ENCODE measurements at regions not wholly inside any gene's neighbourhood (a gene's known extent, or its start where the extent isn't known, plus 50 kb on each side); places are given as distances from the start of the nearest gene placed in this dataset.

- ChIA-PET POLR2A (no interaction called here), CTCF (no interaction called here)
- peaks cover 0 to 9% (median 0%) of the 10 kb centered on the region in 5 experiments for H3K27me3 ChIP-seq (replicated peaks in 2 of 5; ENCODE audit: control insufficient read depth in 4 of 5, insufficient read depth in 5 of 5, low read length in 4 of 5)
- WGBS (ENCODE audit: insufficient coverage): no CpG with 5 or more reads among the region's 1 CpG
- H3K4me3 ChIP-seq (ENCODE audit: control insufficient read depth in 1 of 7, extremely low read depth in 1 of 7, insufficient read depth in 4 of 7, low read depth in 2 of 7, low read length in 6 of 7): no peak overlapping the region
- no peaks in the 10 kb centered on the region for H3K4me1 ChIP-seq (ENCODE audit: control extremely low read depth in 1 of 4, control insufficient read depth in 4 of 4, insufficient read depth in 4 of 4, low read length in 3 of 4)
- H3K27ac ChIP-seq (ENCODE audit: insufficient read depth in 1 of 2, low read depth in 1 of 2, low read length in 2 of 2, poor library complexity in 1 of 2, severe bottlenecking in 2 of 2): no peak overlapping the region
- DNase-seq: no peak
- no peaks in the 10 kb centered on the region for H3K36me3 ChIP-seq (ENCODE audit: control insufficient read depth in 4 of 4, insufficient read depth in 4 of 4, low read length in 3 of 4)
- peaks cover 0 to 3% (median 3%) of the 10 kb centered on the region in 5 experiments for H3K9me3 ChIP-seq (ENCODE audit: control extremely low read depth in 1 of 5, control insufficient read depth in 4 of 5, insufficient read depth in 2 of 5, low read depth in 1 of 5, low read length in 4 of 5)
Observed at GRCh38 chr7:22935269-22935668, 78.7 kb downstream of the HYCC1 start.

DNA sequence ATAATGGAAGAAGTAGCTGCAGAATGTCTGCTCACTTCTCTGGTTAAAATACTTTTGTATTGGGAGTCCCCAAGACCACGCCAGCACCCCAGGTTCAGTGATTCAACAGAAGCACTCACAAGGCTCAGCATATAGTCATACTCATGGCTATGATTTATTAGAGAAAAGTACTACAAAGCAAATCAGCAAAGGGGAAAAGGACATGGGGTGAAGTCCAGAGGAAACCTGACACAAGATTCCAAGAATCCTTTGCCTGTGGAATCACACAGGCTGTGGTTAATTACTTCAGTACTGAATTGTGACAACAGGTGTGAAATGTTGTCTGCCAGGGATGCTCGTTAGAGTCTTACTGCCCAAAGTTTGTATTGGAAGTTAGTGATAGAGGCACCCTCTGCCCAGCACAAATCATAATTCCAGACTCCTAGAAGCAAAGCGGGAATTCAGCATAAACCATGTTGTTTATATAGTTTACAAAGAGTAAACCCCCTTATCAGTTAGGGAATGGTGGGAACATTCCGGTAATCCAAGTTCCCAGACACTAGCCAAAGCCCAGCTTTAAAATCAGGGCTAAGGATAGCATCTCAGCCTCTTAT lies 79.4 kb downstream of the HYCC1 start:
- no peak for DNase-seq
- no peak overlapping the region for H3K4me3 ChIP-seq (ENCODE audit: control insufficient read depth in 1 of 7, extremely low read depth in 1 of 7, insufficient read depth in 4 of 7, low read depth in 2 of 7, low read length in 6 of 7)
- no peaks in the 10 kb centered on the region for H3K4me1 ChIP-seq (ENCODE audit: control extremely low read depth in 1 of 4, control insufficient read depth in 4 of 4, insufficient read depth in 4 of 4, low read length in 3 of 4)
- H3K36me3 ChIP-seq (ENCODE audit: control insufficient read depth in 4 of 4, insufficient read depth in 4 of 4, low read length in 3 of 4): no peaks in the 10 kb centered on the region
- ChIA-PET POLR2A (no interaction called here), CTCF (interaction anchor here (0.5 kb wide), 1 partner anchor 1905 kb away, joined by 3 read pairs; no protein-coding TSS in a partner anchor)
- H3K27me3 ChIP-seq (replicated peaks in 2 of 5; ENCODE audit: control insufficient read depth in 4 of 5, insufficient read depth in 5 of 5, low read length in 4 of 5): peaks cover 0 to 9% (median 0%) of the 10 kb centered on the region in 5 experiments
- WGBS (ENCODE audit: insufficient coverage): 83% methylated on average over 1 of the region's 4 CpGs
- H3K27ac ChIP-seq (ENCODE audit: insufficient read depth in 1 of 2, low read depth in 1 of 2, low read length in 2 of 2, poor library complexity in 1 of 2, severe bottlenecking in 2 of 2): no peak overlapping the region
- peaks cover 0 to 3% (median 3%) of the 10 kb centered on the region in 5 experiments for H3K9me3 ChIP-seq (ENCODE audit: control extremely low read depth in 1 of 5, control insufficient read depth in 4 of 5, insufficient read depth in 2 of 5, low read depth in 1 of 5, low read length in 4 of 5)

- H3K4me3 ChIP-seq (ENCODE audit: control insufficient read depth in 1 of 7, extremely low read depth in 1 of 7, insufficient read depth in 4 of 7, low read depth in 2 of 7, low read length in 6 of 7): no peak overlapping the region
- DNase-seq: no peak
- WGBS (ENCODE audit: insufficient coverage): 70% methylated on average over 2 of the region's 2 CpGs
- no peaks in the 10 kb centered on the region for H3K4me1 ChIP-seq (ENCODE audit: control extremely low read depth in 1 of 4, control insufficient read depth in 4 of 4, insufficient read depth in 4 of 4, low read length in 3 of 4)
- ChIA-PET CTCF (no interaction called here), POLR2A (no interaction called here)
- no peaks in the 10 kb centered on the region for H3K36me3 ChIP-seq (ENCODE audit: control insufficient read depth in 4 of 4, insufficient read depth in 4 of 4, low read length in 3 of 4)
- peaks cover 0 to 3% (median 3%) of the 10 kb centered on the region in 5 experiments for H3K9me3 ChIP-seq (ENCODE audit: control extremely low read depth in 1 of 5, control insufficient read depth in 4 of 5, insufficient read depth in 2 of 5, low read depth in 1 of 5, low read length in 4 of 5)
- H3K27ac ChIP-seq (ENCODE audit: insufficient read depth in 1 of 2, low read depth in 1 of 2, low read length in 2 of 2, poor library complexity in 1 of 2, severe bottlenecking in 2 of 2): no peak overlapping the region
- peaks cover 0 to 9% (median 0%) of the 10 kb centered on the region in 5 experiments for H3K27me3 ChIP-seq (replicated peaks in 2 of 5; ENCODE audit: control insufficient read depth in 4 of 5, insufficient read depth in 5 of 5, low read length in 4 of 5)
Observed at GRCh38 chr7:22934023-22934422, 79.9 kb downstream of the HYCC1 start.

DNA sequence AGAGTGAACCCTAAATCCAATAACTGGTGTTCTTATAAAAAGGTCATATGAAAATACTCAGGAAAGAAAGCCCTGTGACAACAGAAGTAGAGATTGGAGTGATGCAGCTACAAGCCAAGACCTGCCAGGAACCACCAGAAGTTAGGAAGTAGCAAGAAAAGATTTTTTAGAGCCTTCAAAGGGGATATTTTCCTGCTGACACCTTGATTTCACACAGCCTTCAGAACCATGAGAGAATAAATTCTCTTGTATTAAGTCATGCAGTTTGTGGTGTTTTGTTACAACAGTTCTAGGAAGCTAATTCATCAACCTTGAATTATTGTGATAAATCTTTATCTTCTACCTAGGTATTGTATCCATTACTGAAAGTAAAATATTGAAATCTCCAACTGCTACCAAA lies 81.0 kb downstream of the HYCC1 start:
- no peaks in the 10 kb centered on the region for H3K4me1 ChIP-seq (ENCODE audit: control extremely low read depth in 1 of 4, control insufficient read depth in 4 of 4, insufficient read depth in 4 of 4, low read length in 3 of 4)
- H3K9me3 ChIP-seq (ENCODE audit: control extremely low read depth in 1 of 5, control insufficient read depth in 4 of 5, insufficient read depth in 2 of 5, low read depth in 1 of 5, low read length in 4 of 5): peaks cover 0 to 3% (median 3%) of the 10 kb centered on the region in 5 experiments
- H3K27ac ChIP-seq (ENCODE audit: insufficient read depth in 1 of 2, low read depth in 1 of 2, low read length in 2 of 2, poor library complexity in 1 of 2, severe bottlenecking in 2 of 2): no peak overlapping the region
- no peaks in the 10 kb centered on the region for H3K36me3 ChIP-seq (ENCODE audit: control insufficient read depth in 4 of 4, insufficient read depth in 4 of 4, low read length in 3 of 4)
- ChIA-PET CTCF (no interaction called here), POLR2A (no interaction called here)
- no peak overlapping the region for H3K4me3 ChIP-seq (ENCODE audit: control insufficient read depth in 1 of 7, extremely low read depth in 1 of 7, insufficient read depth in 4 of 7, low read depth in 2 of 7, low read length in 6 of 7)
- DNase-seq: no peak
- peaks cover 0 to 9% (median 0%) of the 10 kb centered on the region in 5 experiments for H3K27me3 ChIP-seq (replicated peaks in 2 of 5; ENCODE audit: control insufficient read depth in 4 of 5, insufficient read depth in 5 of 5, low read length in 4 of 5)

GRCh38 chr7:22931011-22931410 lies 82.9 kb downstream of the HYCC1 start:
- 100% methylated on average over 2 of the region's 3 CpGs for WGBS (ENCODE audit: insufficient coverage)
- Histone ChIP-seq H3K9me3 (ENCODE audit: control extremely low read depth in 1 of 5, control insufficient read depth in 4 of 5, insufficient read depth in 2 of 5, low read depth in 1 of 5, low read length in 4 of 5) (peaks cover 0 to 3% (median 3%) of the 10 kb centered on the region in 5 experiments), H3K4me1 (ENCODE audit: control extremely low read depth in 1 of 4, control insufficient read depth in 4 of 4, insufficient read depth in 4 of 4, low read length in 3 of 4) (no peaks in the 10 kb centered on the region), H3K27ac (ENCODE audit: insufficient read depth in 1 of 2, low read depth in 1 of 2, low read length in 2 of 2, poor library complexity in 1 of 2, severe bottlenecking in 2 of 2) (no peak overlapping the region), H3K4me3 (ENCODE audit: control insufficient read depth in 1 of 7, extremely low read depth in 1 of 7, insufficient read depth in 4 of 7, low read depth in 2 of 7, low read length in 6 of 7) (no peak overlapping the region), H3K36me3 (ENCODE audit: control insufficient read depth in 4 of 4, insufficient read depth in 4 of 4, low read length in 3 of 4) (no peaks in the 10 kb centered on the region), H3K27me3 (replicated peaks in 2 of 5; ENCODE audit: control insufficient read depth in 4 of 5, insufficient read depth in 5 of 5, low read length in 4 of 5) (peaks cover 0 to 9% (median 0%) of the 10 kb centered on the region in 5 experiments)
- DNase-seq: no peak
- ChIA-PET POLR2A (no interaction called here), CTCF (no interaction called here)

- ChIA-PET POLR2A (no interaction called here), CTCF (no interaction called here)
- Histone ChIP-seq H3K27me3 (replicated peaks in 2 of 5; ENCODE audit: control insufficient read depth in 4 of 5, insufficient read depth in 5 of 5, low read length in 4 of 5) (no peaks in the 10 kb centered on the region), H3K36me3 (ENCODE audit: control insufficient read depth in 4 of 4, insufficient read depth in 4 of 4, low read length in 3 of 4) (no peaks in the 10 kb centered on the region), H3K27ac (ENCODE audit: insufficient read depth in 1 of 2, low read depth in 1 of 2, low read length in 2 of 2, poor library complexity in 1 of 2, severe bottlenecking in 2 of 2) (no peak overlapping the region), H3K4me3 (ENCODE audit: control insufficient read depth in 1 of 7, extremely low read depth in 1 of 7, insufficient read depth in 4 of 7, low read depth in 2 of 7, low read length in 6 of 7) (no peak overlapping the region), H3K4me1 (ENCODE audit: control extremely low read depth in 1 of 4, control insufficient read depth in 4 of 4, insufficient read depth in 4 of 4, low read length in 3 of 4) (no peaks in the 10 kb centered on the region), H3K9me3 (ENCODE audit: control extremely low read depth in 1 of 5, control insufficient read depth in 4 of 5, insufficient read depth in 2 of 5, low read depth in 1 of 5, low read length in 4 of 5) (peaks cover 0 to 3% (median 0%) of the 10 kb centered on the region in 5 experiments)
- no peak for DNase-seq
- 100% methylated on average over 1 of the region's 2 CpGs for WGBS (ENCODE audit: insufficient coverage)
Observed at GRCh38 chr7:22922307-22922706, 91.6 kb downstream of the HYCC1 start.

DNA sequence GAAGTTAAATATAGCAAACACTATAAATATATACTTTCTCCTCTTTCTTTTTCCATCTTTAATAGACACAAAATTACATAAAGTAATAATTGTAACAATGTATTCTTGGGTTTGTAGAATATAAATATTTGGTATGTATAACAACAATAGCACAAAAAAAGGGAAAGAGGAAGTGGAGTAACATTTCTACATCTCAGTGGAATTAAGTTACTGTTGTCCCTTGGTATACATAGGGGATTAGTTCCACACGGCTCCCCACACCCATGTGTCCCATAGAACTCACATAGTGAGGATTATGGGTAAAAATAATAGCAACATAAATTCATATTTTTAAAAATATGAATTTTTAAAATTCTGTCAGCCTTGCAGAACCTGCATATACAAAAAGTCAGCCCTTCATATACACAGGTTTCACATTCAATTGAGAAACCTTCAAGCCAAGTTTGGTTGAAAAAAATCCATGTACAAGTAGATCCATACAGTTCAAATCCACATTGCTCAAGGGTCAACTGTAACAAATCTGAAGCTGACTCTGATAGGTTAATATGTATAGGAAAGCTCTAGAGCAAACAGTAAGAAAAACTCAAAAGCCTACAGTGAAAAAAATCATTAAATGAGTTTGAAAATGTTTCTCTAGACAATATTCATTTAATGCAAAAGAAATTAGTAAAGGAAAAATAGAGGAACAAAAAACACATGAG lies 92.4 kb downstream of the HYCC1 start:
- WGBS (ENCODE audit: insufficient coverage): no CpG with 5 or more reads among the region's 1 CpG
- H3K27me3 ChIP-seq (replicated peaks in 2 of 5; ENCODE audit: control insufficient read depth in 4 of 5, insufficient read depth in 5 of 5, low read length in 4 of 5): no peaks in the 10 kb centered on the region
- no peak for DNase-seq
- no peak overlapping the region for H3K4me3 ChIP-seq (ENCODE audit: control insufficient read depth in 1 of 7, extremely low read depth in 1 of 7, insufficient read depth in 4 of 7, low read depth in 2 of 7, low read length in 6 of 7)
- ChIA-PET CTCF (no interaction called here), POLR2A (no interaction called here)
- no peaks in the 10 kb centered on the region for H3K4me1 ChIP-seq (ENCODE audit: control extremely low read depth in 1 of 4, control insufficient read depth in 4 of 4, insufficient read depth in 4 of 4, low read length in 3 of 4)
- H3K27ac ChIP-seq (ENCODE audit: insufficient read depth in 1 of 2, low read depth in 1 of 2, low read length in 2 of 2, poor library complexity in 1 of 2, severe bottlenecking in 2 of 2): no peak overlapping the region
- H3K9me3 ChIP-seq (ENCODE audit: control extremely low read depth in 1 of 5, control insufficient read depth in 4 of 5, insufficient read depth in 2 of 5, low read depth in 1 of 5, low read length in 4 of 5): peaks cover 0 to 3% (median 0%) of the 10 kb centered on the region in 5 experiments
- H3K36me3 ChIP-seq (ENCODE audit: control insufficient read depth in 4 of 4, insufficient read depth in 4 of 4, low read length in 3 of 4): no peaks in the 10 kb centered on the region

Data from common myeloid progenitor, CD34-positive (primary cell).